ENCODE measurements at regions not wholly inside any gene's neighbourhood (a gene's known extent, or its start where the extent isn't known, plus 50 kb on each side); places are given as distances from the start of the nearest gene placed in this dataset.

GRCh38 chr21:31443736-31444521 lies 99.9 kb upstream of the TIAM1 start:
- WGBS (ENCODE audit: insufficient coverage) = 0% methylated on average over 2 of the region's 8 CpGs
- H3K9me3 Mint-ChIP-seq = peaks cover 3 to 18% (median 17%) of the 10 kb centered on the region in 7 donors
- peak overlapping the region in 2 of 3 experiments; percentile 22 to 63 for H3K4me3 ChIP-seq (replicated peaks in 1 of 3; ENCODE audit: low read depth in 2 of 3, low read length in 3 of 3)
- H3K36me3 Mint-ChIP-seq = peaks cover 3 to 5% of the 10 kb centered on the region in 2 donors
- peak overlapping the region; percentile 67 for H3K4me2 ChIP-seq (replicated peaks; ENCODE audit: extremely low read depth, low read length, poor library complexity, severe bottlenecking)
- intact Hi-C loops (cut with micrococcal nuclease) = loop anchor here (10.0 kb wide), 1 partner anchor 99 kb away; the partner anchor contains the start of gene TIAM1 (in 2 of the 2)
- peaks cover 10 to 11% of the 10 kb centered on the region in 2 donors for H3K9me3 ChIP-seq (replicated peaks in 1 of 2; ENCODE audit: control insufficient read depth in 1 of 2, insufficient read depth in 1 of 2, low read length in 2 of 2)
- H3K27me3 ChIP-seq (ENCODE audit: control insufficient read depth in 2 of 2, insufficient read depth in 2 of 2, low read length in 2 of 2) = no peaks in the 10 kb centered on the region
- H3K4me1 ChIP-seq (ENCODE audit: control insufficient read depth in 1 of 2, insufficient read depth in 2 of 2, low read length in 2 of 2) = peaks cover 68 to 70% of the 10 kb centered on the region in 2 donors
- TF ChIP-seq, protein P1, sequence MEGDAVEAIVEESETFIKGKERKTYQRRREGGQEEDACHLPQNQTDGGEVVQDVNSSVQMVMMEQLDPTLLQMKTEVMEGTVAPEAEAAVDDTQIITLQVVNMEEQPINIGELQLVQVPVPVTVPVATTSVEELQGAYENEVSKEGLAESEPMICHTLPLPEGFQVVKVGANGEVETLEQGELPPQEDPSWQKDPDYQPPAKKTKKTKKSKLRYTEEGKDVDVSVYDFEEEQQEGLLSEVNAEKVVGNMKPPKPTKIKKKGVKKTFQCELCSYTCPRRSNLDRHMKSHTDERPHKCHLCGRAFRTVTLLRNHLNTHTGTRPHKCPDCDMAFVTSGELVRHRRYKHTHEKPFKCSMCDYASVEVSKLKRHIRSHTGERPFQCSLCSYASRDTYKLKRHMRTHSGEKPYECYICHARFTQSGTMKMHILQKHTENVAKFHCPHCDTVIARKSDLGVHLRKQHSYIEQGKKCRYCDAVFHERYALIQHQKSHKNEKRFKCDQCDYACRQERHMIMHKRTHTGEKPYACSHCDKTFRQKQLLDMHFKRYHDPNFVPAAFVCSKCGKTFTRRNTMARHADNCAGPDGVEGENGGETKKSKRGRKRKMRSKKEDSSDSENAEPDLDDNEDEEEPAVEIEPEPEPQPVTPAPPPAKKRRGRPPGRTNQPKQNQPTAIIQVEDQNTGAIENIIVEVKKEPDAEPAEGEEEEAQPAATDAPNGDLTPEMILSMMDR (IDR thresholded peaks at IDR 0.05) = no peak
- no peaks in the 10 kb centered on the region for H4K20me1 ChIP-seq (ENCODE audit: insufficient read depth, low read length)
- peak overlapping the region; percentile 82 to 96 (median 94) for H3K27ac Mint-ChIP-seq
- H3K36me3 ChIP-seq (replicated peaks in 1 of 2; ENCODE audit: control insufficient read depth in 1 of 2, insufficient read depth in 2 of 2, low read length in 2 of 2) = no peaks in the 10 kb centered on the region
- peak overlapping the region; percentile 44 for H3K9ac ChIP-seq (ENCODE audit: insufficient read depth, low read length, poor library complexity, severe bottlenecking)
- peaks cover 66% of the 10 kb centered on the region for H3K4me1 Mint-ChIP-seq
- H3K27me3 Mint-ChIP-seq (ENCODE audit: low read depth in 3 of 3) = peaks cover 0 to 3% (median 0%) of the 10 kb centered on the region in 3 donors
- peak; percentile 59 to 74 (median 66) for DNase-seq
- H2AFZ ChIP-seq (ENCODE audit: insufficient read depth, low read depth, low read length, poor library complexity, severe bottlenecking) = peak overlapping the region; percentile 49
- H3K79me2 ChIP-seq (ENCODE audit: insufficient read depth, low read length) = no peaks in the 10 kb centered on the region
- peak overlapping the region in 1 of 2 donors; percentile 68 for H3K4me3 Mint-ChIP-seq
- H3K27ac ChIP-seq (ENCODE audit: low read depth in 1 of 2, low read length in 2 of 2) = peak overlapping the region; percentile 61 to 91

DNA sequence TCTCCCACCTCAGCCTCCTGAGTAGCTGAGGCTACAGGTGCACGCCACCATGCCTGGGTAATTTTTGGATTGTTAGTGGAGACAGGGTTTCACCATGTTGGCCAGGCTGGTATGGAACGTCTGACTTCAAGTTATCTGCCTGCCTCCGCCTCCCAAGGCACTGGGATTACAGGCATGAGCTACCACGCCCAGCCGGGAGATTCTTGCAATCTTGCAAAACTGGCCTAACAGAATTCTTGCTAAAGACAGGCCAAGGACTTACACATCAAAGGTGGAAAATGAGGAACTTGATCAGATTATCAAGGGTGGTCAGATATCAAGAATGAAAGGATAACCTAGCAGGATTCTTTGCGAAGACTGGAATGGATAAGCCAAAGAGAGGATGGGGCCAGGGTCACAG lies 98.3 kb upstream of the TIAM1 start:
- Histone ChIP-seq H3K36me3 (replicated peaks in 1 of 2; ENCODE audit: control insufficient read depth in 1 of 2, insufficient read depth in 2 of 2, low read length in 2 of 2) (no peaks in the 10 kb centered on the region), H3K4me1 (ENCODE audit: control insufficient read depth in 1 of 2, insufficient read depth in 2 of 2, low read length in 2 of 2) (peaks cover 52 to 54% of the 10 kb centered on the region in 2 donors), H3K4me3 (replicated peaks in 1 of 3; ENCODE audit: low read depth in 2 of 3, low read length in 3 of 3) (peak overlapping the region in 1 of 3 experiments; percentile 63), H3K27me3 (ENCODE audit: control insufficient read depth in 2 of 2, insufficient read depth in 2 of 2, low read length in 2 of 2) (no peaks in the 10 kb centered on the region), H4K20me1 (ENCODE audit: insufficient read depth, low read length) (no peaks in the 10 kb centered on the region), H2AFZ (ENCODE audit: insufficient read depth, low read depth, low read length, poor library complexity, severe bottlenecking) (peak overlapping the region; percentile 37), H3K27ac (ENCODE audit: low read depth in 1 of 2, low read length in 2 of 2) (peak overlapping the region; percentile 35 to 91), H3K9ac (ENCODE audit: insufficient read depth, low read length, poor library complexity, severe bottlenecking) (no peak overlapping the region), H3K9me3 (replicated peaks in 1 of 2; ENCODE audit: control insufficient read depth in 1 of 2, insufficient read depth in 1 of 2, low read length in 2 of 2) (peaks cover 10 to 11% of the 10 kb centered on the region in 2 donors), H3K4me2 (replicated peaks; ENCODE audit: extremely low read depth, low read length, poor library complexity, severe bottlenecking) (no peak overlapping the region), H3K79me2 (ENCODE audit: insufficient read depth, low read length) (no peaks in the 10 kb centered on the region)
- intact Hi-C loops (cut with micrococcal nuclease) = loop anchor here (10.0 kb wide), 1 partner anchor 98 kb away; the partner anchor contains the start of gene TIAM1 (in 2 of the 2)
- Mint-ChIP-seq H3K9me3 (peaks cover 3 to 19% (median 17%) of the 10 kb centered on the region in 7 donors), H3K4me1 (peaks cover 51% of the 10 kb centered on the region), H3K36me3 (peaks cover 4 to 6% of the 10 kb centered on the region in 2 donors), H3K27me3 (ENCODE audit: low read depth in 3 of 3) (peaks cover 0 to 3% (median 0%) of the 10 kb centered on the region in 3 donors), H3K4me3 (no peak overlapping the region), H3K27ac (peak overlapping the region; percentile 82 to 96 (median 94))
- peak in 2 of 3 donors; percentile 7 to 34 for DNase-seq
- TF ChIP-seq, protein P1 (IDR thresholded peaks at IDR 0.05) = no peak
- WGBS (ENCODE audit: insufficient coverage) = 23% methylated on average over 4 of the region's 6 CpGs

Measured in CD14-positive monocyte (primary cell).